Fibroblast of peridontal ligament (primary cell): ENCODE measurements at regions not wholly inside any gene's neighbourhood (a gene's known extent, or its start where the extent isn't known, plus 50 kb on each side); places are given as distances from the start of the nearest gene placed in this dataset.

Experiments
- DNase-seq: peaks from one replicate; pipeline ENCODE4 v3.0.0-alpha.2; 2010; ENCODE audit errors: extremely low read depth

DNA sequence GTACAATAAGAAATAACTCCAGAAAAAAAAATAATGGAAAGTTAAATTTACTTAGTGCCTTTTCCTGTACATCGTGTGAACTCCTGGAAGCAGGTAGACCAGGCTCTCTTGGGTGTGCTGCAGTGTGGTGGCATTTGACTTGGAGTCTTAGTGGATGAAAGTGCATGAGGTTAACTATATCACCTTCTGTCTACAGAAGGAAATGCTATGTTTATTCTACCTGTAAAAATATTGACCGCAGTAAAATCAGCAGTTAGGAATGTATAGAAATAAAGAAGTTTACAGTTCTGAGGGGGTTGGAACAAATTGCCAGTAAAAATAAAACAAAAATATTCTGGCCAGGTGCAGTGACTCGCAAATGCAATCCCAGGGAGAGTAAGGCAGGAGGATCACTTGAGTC lies 722.1 kb downstream of the LIG4 start:
- DNase-seq = no peak

- no peak for DNase-seq
Observed at GRCh38 chr13:107482688-107483087, 732.6 kb downstream of the LIG4 start.

- DNase-seq = no peak
Observed at GRCh38 chr13:107480130-107480529, 735.2 kb downstream of the LIG4 start.

DNA sequence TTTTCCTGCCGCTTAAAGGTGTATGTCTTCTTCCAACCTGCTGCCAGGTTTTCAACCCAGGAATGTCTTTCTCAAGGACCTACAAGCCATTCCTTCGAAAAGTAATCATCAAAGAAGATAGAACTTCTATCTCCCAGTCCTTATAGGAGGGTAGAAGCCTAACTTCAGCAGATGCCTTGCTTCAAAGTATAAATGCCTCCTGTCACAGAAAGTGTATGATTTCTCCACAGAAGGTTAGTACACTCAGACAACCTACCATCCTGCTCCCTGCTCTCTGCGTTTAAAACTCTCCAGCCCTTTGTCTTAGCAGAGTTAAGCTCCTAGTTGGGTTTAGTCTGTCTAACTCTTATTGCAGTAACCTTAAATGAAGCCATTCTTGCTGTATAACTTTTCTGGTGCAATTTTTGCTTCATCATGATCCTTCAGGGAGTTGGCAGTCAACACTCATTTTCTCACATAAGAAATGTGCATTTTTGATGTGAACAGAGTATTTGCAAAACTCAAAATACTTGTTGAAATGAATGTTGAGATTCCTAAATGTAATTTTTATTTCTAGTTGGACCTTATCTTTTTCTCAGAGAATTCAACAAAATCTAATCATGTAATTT lies 737.5 kb downstream of the LIG4 start:
- DNase-seq = peak; percentile 10

GRCh38 chr13:107475753-107476453 lies 739.4 kb downstream of the LIG4 start:
- DNase-seq = no peak

DNA sequence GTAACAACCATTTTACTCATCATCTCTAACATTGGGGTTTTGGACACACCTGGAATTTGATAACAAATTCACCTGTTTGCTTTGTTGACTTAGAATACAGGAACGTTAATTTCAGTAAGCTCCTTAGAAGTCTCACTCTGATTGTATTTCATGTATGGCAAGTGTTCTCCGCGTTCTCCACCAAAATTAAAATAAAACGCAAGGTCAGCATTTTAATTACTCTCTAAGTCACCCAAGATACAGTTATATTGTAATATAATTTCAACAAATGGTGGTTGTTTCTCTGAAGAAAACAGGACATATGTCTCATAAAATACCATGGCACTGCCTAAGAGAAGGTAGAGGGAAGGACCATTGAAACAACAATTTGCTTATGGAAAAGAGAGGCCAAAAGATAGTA lies 742.1 kb downstream of the LIG4 start:
- no peak for DNase-seq

- DNase-seq = no peak
Observed at GRCh38 chr13:107466326-107467099, 748.8 kb downstream of the LIG4 start.

DNA sequence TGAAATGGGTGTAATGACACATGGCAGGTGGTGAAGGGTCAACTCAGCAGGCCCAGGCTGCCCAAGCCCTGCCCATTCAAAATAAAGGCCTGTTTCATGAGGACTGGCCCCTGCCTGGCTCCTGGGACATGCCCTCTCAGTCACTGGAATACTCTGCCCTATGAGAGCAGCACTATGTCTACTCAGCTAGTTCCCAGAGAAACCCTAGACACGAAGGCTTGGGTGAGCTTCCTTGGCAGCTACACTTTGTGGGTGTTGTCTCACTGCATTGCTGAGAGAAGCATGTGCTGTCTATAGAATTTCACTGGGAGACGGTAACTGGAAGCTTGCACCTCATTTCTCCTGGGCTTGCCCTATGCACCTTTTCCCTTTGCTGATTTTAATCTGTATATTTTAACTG lies 752.8 kb downstream of the LIG4 start:
- DNase-seq = peak; percentile 10

DNA sequence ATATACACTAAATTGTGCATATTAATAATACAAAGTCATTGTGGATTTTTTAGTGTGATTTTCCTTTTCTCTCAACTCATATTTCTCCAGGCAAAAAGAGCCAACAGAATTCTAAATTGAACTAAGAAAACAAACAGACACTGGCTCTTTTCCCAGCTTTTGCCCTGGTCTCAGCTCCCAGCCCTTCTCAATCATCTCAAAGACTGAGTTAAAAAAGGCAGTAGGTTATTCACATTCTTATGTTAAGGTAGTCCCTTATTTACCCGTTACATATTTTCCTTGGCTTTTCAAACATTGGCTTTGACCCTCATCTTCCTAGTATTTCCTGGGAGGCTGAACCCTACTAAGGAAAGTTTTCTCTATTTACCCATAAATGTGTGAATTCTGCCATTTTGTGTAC lies 753.6 kb downstream of the LIG4 start:
- peak; percentile 73 for DNase-seq

DNA sequence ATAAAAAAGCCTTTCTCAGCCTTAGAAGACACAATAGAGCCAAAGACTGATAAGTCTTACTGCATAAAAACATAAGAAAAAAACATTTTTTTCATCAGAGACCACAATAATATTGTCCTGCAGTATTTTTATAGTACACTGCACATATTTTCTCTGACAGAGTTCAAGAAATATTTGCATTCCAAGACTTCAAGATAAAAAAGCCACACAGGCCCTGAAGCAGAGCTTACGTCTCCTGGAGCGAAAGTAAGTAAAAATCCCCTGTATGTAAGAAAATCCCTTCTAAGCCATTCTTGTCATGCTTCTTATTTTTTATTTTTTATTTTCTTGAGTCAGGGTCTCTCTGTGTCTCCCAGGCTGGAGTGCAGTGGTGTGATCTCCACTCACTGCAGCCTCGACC lies 755.9 kb downstream of the LIG4 start:
- peak; percentile 32 for DNase-seq

GRCh38 chr13:107458269-107458668 lies 757.1 kb downstream of the LIG4 start:
- no peak for DNase-seq

GRCh38 chr13:107457686-107458085 lies 757.6 kb downstream of the LIG4 start:
- DNase-seq = no peak

DNA sequence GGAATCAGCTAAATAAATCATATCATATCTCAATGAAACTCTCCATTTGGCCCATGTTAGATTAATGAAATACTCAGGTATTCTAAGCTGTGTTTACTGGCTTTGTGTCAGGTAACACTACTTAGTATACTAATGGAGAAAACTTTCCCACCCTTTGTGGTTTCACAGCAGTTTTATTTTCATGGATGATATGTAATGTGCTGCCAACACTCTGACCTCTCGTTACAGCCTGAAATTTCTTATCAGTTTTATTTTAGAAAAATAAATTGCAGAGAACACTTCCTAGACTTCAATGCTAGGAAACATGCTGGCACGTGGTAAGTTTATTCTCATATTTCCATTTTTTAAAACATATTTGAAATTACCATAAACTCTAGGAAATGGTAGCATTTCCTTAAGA lies 758.9 kb downstream of the LIG4 start:
- DNase-seq = no peak

- no peak for DNase-seq
Observed at GRCh38 chr13:107452833-107453232, 762.5 kb downstream of the LIG4 start.

GRCh38 chr13:107450931-107451330 lies 764.4 kb downstream of the LIG4 start:
- DNase-seq = peak; percentile 94

DNA sequence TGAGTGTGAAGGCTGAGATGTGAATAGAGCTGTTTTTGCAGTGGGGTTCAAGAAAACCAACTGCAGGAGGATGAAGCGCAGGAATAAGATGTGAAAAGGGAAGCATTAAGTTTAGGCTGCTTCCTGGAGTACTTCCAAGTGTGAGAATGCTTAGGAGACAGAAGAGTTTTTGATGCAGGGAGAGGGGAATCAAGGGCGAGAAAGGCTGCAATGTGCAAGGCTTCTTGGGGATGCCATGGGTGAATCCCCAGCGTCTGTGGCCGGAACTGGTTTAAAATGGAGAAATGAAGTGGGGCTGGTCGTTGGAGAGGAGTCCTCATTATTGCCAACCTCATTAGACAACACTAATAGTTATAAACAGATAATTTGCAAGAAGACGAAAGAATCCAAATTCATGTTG lies 764.9 kb downstream of the LIG4 start:
- DNase-seq = peak; percentile 42

DNA sequence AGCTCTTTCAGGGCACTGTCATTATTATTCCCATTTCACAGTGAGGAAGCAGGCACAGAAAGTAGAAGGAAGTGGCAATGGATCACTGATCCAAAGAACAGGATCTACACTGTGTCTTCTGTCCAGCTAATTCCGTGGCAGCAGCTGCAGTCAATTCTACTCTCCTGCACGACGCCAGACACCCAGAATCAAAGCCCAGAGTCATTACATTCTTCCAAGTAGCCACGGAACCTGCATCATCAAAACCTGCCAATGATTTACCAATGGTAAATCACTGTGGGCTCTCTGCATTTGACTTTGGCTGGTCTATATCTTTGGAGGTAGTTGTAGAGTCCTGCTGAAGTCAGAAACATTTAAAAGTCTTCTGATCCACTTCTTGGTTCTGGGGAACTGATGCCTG lies 767.7 kb downstream of the LIG4 start:
- no peak for DNase-seq

DNA sequence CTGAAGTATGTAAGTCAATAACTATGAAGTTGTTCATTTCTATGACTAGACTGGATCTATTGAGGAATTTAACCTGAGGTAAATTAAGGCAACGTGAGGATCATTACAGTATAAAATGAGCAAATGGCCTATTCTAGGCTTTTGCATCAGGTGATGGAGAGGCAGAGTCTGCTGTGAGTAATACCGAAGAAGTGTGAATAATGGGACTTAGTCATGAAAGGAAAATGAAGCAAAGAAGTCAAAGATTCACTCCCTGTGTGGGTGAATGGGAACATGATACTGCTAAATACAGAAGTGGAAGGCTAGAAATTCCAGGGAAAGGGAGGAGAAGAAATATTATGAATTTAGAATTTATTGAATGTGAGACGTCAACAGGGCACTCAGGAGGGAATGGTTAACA lies 774.1 kb downstream of the LIG4 start:
- peak; percentile 46 for DNase-seq

GRCh38 chr13:107438251-107438650 lies 777.1 kb downstream of the LIG4 start:
- peak; percentile 36 for DNase-seq

GRCh38 chr13:107434347-107434746 lies 781.0 kb downstream of the LIG4 start:
- no peak for DNase-seq

GRCh38 chr13:107427536-107427935 lies 787.8 kb downstream of the LIG4 start:
- no peak for DNase-seq

- no peak for DNase-seq
Observed at GRCh38 chr13:107422421-107422820, 792.9 kb downstream of the LIG4 start.

DNA sequence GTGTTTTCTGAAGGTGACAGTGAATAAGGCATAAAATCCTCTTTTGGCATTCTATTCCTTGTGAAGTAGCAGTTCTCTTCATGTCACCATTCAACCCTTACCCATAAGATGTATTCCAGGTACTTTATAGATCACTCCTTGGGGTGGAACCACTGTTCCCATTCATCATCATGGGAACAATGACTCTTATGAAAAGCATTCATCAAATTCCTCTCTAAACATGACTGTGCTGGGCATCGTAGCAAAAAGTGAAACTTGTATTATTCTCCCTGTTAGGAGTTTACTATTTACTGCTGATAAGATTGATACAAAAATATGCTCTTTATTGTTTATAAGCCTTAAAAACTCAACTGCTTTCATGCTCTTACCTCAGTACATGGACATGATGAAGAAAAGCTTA lies 793.4 kb downstream of the LIG4 start:
- peak; percentile 41 for DNase-seq
